GM19455 (cell line): ENCODE measurements at regions not wholly inside any gene's neighbourhood (a gene's known extent, or its start where the extent isn't known, plus 50 kb on each side); places are given as distances from the start of the nearest gene placed in this dataset.

Source experiments
- ATAC-seq: cut with Tn5 transposase; IDR thresholded peaks from one replicate; pipeline ENCODE4 v1.9.1; 2021; ENCODE audit not compliant: unreplicated experiment

DNA sequence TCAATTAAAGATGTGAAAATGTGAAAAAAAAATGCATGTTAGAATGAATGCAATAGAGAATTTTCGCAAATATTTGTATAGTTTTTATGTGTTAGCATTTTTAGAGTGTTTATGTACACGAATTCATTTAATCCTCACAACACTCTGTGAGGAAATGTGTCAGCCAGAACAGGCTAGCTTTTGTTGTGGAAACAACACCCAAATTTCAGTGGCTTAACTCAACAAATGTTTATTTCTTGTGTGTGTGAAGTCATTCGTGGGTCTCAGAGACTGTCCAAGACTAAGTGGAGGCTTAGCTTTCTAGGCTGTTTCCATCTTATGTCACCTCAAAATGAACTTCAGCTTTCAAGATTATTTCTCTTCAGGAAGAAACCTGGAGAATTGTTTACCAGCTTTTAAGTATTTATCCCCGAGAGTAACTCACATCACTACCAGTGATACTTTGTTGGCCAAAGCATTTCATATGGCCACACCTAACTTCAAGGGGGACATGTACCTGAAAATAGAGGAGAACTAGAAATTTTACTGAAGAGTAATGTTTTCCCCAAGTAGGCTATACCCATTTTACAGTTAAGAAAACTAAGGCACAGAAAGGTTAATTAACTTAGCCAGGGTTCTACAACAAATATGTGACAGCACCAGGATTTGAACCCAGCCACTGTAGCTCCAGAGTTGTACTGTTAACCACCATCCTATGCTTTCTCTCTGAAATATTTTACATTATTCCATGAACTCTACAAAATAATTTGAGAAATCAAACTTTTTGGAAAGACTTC lies 306.1 kb downstream of the QKI start:
- no peak for ATAC-seq

DNA sequence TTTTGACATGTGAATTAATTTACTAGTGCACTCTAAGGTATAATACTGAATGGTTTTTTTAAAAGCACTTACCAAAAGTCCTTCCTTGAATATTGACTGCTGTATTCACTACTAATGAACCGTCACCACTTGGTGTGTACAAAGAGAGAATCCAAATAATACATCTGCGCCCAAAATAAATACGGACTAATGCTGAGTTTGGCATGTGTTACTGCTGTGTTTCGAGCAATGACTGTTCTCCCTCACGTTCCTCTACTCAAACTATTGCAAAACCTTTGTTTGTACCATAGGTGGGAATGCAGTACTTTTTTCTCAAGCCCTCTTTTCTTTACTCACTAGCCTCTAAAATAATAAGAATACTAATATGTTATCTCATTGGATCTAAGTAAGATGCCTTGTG lies 305.5 kb downstream of the QKI start:
- no peak for ATAC-seq

- no peak for ATAC-seq
These were observed 304.7 kb downstream of the QKI start for GRCh38 chr6:163719028-163719742.

- ATAC-seq: no peak
These were observed 304.0 kb downstream of the QKI start for GRCh38 chr6:163718537-163718936.

- ATAC-seq: no peak
These were observed 302.7 kb downstream of the QKI start for GRCh38 chr6:163717106-163717764.

- no peak for ATAC-seq
These were observed 302.2 kb downstream of the QKI start for GRCh38 chr6:163716690-163717089.

DNA sequence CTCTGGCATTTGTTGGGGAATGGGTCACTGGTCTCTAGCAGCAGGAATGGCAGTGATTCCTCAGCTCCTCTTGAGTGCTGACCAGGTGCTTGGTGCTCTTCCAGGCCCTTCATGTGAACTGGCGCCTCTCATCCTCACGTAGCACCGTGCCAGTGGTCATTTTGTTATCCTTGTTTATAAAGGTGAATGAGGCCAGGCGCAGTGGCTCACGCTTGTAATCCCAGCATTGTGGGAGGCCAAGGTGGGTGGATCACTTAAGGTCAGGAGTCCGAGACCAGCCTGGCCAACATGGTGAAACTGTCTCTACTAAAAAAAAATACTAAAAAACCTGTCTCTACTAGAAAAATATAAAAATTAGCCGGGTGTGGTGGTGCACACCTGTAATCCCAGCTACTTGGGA lies 301.3 kb downstream of the QKI start:
- no peak for ATAC-seq

DNA sequence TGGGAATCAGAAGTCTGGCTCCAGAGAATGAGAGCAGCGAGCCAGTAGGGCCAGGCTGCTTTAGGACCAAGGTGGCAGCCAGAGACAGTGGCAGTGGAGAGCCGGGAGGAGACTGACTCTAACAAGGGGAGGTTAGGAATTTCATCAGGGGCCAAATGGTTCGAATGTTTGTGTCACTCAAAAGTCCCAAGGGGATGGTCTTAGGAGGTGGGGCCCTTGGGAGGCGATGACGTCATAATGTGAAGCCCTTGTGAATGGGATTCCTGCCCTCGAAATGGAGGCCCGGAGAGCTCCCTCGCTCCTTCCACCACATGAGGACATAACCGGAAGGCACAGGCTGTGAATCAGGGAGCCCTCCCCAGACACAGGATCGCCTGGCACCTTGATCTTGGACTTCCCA lies 299.7 kb downstream of the QKI start:
- no peak for ATAC-seq

- ATAC-seq: no peak
These were observed 298.5 kb downstream of the QKI start for GRCh38 chr6:163712981-163713380.

DNA sequence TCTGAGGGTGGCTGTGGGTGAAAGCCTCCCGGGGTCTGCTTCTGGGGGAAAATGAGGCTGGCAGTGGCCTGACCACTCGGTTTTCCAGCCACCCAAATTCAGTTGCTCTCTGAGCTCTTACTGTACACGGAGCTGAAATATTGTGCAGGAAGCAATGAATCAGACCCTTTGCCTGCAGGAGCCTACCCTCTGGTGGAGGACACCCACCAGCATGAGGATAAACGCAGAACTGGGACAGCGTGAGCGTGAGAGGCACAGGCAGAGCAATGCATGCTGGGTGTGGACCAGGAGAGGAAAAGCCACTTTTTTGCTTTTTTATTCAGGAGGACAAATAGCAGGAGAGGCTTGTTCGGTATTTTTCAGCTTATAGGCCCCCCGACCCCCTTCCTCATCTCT lies 298.0 kb downstream of the QKI start:
- no peak for ATAC-seq

- ATAC-seq: no peak
These were observed 297.4 kb downstream of the QKI start for GRCh38 chr6:163711615-163712565.

DNA sequence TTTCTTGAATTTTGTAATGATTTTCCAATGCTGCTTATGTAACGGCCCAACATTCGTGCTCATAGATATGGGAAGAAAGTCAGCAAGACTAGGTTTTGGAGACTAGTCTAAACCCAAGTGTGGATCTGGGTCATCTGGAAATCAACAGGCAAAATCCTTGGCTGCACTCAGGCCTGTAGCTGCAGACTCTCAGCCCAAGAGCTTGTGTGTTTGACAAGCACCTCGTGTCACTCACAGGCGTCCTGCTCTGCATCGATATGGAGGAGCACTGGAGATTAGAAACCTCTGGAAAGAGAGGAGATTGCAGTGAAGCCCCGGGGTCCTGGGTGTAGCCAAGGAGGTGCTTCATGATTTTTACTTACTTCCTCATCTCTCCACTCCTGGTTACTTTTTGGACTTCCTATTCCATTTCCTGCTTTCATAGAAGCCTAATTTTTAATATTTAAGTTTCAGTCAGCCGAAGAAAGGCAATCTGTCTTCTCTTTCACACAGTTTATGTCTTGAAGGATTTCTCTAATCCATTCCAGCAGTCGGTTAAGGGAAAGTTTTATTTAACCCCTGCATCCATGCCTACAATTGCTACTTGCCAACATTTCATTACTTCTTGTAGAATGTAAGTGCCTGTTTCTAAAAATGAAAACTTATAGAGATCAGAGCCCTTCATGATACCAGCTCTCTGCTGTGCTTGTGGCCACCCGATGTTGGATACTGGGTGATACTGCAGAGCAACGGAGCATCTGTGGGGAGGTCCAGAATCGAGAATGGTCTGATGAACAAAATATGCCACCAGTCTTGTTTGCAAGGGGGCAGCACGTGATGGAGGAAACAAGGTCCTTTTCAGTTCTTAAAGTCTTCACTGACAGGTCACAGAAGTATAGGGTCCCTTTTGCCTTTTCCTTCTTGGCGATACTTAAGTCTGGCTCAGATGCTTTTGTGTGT lies 296.3 kb downstream of the QKI start:
- ATAC-seq: no peak

GRCh38 chr6:163709693-163710092 lies 295.2 kb downstream of the QKI start:
- no peak for ATAC-seq

DNA sequence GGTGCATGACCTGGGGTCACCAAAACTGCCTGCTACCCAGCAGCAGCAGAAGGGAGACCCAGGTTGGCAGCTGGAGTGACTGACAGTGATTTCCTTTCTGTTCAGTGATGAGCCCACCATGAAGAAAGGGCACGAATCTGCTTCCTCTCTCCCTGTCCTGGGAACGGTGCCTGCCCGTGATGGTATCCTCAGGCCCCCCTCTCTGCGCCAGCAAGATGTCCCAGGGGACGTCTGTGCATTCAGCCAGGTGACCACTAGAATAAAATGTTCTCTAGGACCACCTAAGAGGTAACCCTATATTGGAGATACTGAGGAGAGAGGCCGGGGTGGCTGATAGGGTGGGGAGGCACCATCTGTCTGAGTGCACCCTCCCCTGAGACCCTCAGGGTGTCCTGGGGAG lies 294.7 kb downstream of the QKI start:
- no peak for ATAC-seq

DNA sequence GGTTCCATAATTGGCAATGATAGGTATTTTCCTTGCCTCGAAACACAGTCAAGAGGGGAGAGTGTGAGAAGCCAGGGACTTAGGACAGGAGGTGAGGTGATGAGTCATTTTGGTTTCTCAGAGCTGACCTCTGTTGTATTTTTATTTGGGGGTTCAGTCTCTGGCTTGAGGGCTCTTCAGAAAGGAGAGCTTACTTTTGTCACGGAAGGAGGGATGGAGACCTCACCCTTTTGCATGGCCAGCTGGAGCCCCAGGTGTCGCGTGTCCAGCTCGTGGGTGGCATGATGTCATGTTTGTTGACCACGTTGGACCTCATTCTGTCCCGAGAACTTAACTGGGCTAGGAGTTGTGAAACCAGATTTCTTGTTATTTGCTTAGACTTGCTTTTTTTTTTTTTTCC lies 293.9 kb downstream of the QKI start:
- ATAC-seq: peak; percentile 61

DNA sequence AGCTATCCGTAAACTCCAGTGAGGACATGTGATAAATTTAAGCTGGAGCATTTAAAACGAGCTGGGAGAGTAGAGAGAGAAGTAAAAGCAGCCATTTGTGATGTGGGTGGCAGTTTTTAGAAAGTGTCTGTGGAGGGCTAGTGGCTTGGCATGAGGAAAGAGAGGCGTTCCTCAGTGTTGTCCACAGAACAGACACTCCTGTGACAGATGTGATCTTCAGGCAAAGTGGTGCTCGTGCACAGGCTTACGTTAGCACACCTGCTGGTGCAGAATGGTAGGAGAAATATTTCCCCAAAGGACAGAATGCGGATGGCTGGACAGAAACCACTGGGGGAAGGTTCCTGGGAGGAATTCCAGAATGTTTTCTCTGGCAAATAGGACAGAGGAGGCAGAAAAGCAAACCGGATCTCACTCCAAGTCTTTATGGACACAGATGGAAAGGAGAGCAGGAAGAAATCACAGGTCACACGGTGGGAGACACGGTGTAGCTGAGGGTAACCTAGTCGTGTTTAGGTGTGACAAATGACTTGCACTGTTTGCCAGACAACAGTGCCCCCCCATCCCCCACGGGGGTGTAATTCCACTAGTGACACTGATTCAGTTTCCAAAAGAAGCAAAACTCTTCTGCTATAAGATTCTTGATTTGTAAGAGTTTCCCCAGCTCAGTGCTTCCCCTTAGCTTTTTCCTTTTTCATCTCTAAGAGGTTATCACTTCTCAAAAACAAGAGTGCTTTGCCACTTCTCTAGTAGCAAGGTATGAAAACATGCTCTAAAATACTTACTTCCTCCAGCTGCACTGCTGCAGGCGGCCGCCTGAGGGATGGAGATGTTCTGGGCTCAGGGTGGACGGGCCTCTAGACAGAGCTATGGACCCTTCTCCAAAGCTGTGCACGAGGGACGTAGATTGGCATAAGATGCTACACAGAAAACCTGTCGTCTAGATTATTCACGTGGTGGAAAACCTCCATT lies 293.2 kb downstream of the QKI start:
- ATAC-seq: peak; percentile 63

GRCh38 chr6:163706500-163707087 lies 292.1 kb downstream of the QKI start:
- ATAC-seq: no peak

DNA sequence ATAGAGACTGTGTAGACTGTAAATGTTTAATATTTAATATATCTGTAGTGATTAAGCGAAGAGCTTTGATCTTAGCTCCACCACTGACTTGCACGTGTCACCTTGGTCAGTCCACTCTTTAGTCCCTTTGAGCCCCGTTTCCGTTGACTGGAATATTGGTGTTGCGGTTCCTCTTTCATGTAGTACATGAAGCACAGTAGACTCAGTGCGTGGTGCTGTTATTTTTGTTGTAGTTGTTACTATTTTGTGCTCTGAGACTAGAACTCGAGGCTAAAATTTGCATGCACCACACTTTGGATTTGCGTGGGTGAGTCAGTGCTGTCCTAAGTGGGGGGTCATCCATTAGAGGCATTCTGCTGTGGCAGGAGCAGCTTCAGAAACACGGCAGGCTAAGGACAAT lies 291.4 kb downstream of the QKI start:
- ATAC-seq: peak; percentile 45
